HG02870 (cell line): ENCODE measurements at regions not wholly inside any gene's neighbourhood (a gene's known extent, or its start where the extent isn't known, plus 50 kb on each side); places are given as distances from the start of the nearest gene placed in this dataset.
A peak's percentile ranks its signal among the peaks of the same experiment; 100 is the strongest.
"Not testable (repeated sequence)": the region's sequence is repeated elsewhere in the genome, so short reads cannot be mapped to it uniquely, and the experiment has no call there.

Source experiments
- ATAC-seq: cut with Tn5 transposase; IDR thresholded peaks from one replicate; pipeline ENCODE4 v1.9.1; 2021; ENCODE audit warnings: mild to moderate bottlenecking, moderate library complexity; ENCODE audit not compliant: unreplicated experiment

GRCh38 chr10:63994371-63994770 lies 473.2 kb downstream of the REEP3 start:
- ATAC-seq = no peak

GRCh38 chr10:64007157-64007556 lies 486.0 kb downstream of the REEP3 start:
- ATAC-seq = no peak

- no peak for ATAC-seq
Observed at GRCh38 chr10:64010711-64011110, 489.5 kb downstream of the REEP3 start.

GRCh38 chr10:64011912-64012714 lies 490.9 kb downstream of the REEP3 start:
- no peak for ATAC-seq

- ATAC-seq = no peak
Observed at GRCh38 chr10:64014281-64014680, 493.1 kb downstream of the REEP3 start.

- no peak for ATAC-seq
Observed at GRCh38 chr10:64023926-64024470, 502.8 kb downstream of the REEP3 start.

GRCh38 chr10:64033711-64034110 lies 512.5 kb downstream of the REEP3 start:
- no peak for ATAC-seq

GRCh38 chr10:64036321-64036930 lies 515.2 kb downstream of the REEP3 start:
- ATAC-seq = no peak

GRCh38 chr10:64037071-64037661 lies 516.0 kb downstream of the REEP3 start:
- ATAC-seq = no peak

- no peak for ATAC-seq
Observed at GRCh38 chr10:64038107-64038506, 516.9 kb downstream of the REEP3 start.

- peak; percentile 51 for ATAC-seq
Observed at GRCh38 chr10:64039198-64039597, 518.0 kb downstream of the REEP3 start.

GRCh38 chr10:64040781-64041180 lies 519.6 kb downstream of the REEP3 start:
- ATAC-seq = peak; percentile 11

GRCh38 chr10:64041185-64041988 lies 520.2 kb downstream of the REEP3 start:
- ATAC-seq = peak; percentile 84

GRCh38 chr10:64041989-64042490 lies 520.8 kb downstream of the REEP3 start:
- no peak for ATAC-seq

GRCh38 chr10:64044098-64044497 lies 522.9 kb downstream of the REEP3 start:
- ATAC-seq = no peak

GRCh38 chr10:64044957-64045632 lies 523.9 kb downstream of the REEP3 start:
- ATAC-seq = not testable (repeated sequence)

- ATAC-seq = no peak
Observed at GRCh38 chr10:64054392-64054791, 533.2 kb downstream of the REEP3 start.

- ATAC-seq = no peak
Observed at GRCh38 chr10:64059884-64060283, 538.7 kb downstream of the REEP3 start.

- no peak for ATAC-seq
Observed at GRCh38 chr10:64060389-64060788, 539.2 kb downstream of the REEP3 start.

- no peak for ATAC-seq
Observed at GRCh38 chr10:64062793-64063192, 541.6 kb downstream of the REEP3 start.
